ENCODE measurements at regions not wholly inside any gene's neighbourhood (a gene's known extent, or its start where the extent isn't known, plus 50 kb on each side); places are given as distances from the start of the nearest gene placed in this dataset.

- TF ChIP-seq POLR2AphosphoS5 (IDR thresholded peaks at IDR 0.05; ENCODE audit: low read depth, low read length) (no peak), POLR2A (IDR thresholded peaks at IDR 0.05; ENCODE audit: low read depth, low read length) (no peak), TAF1 (IDR thresholded peaks at IDR 0.05; ENCODE audit: low read depth, low read length) (no peak), SPI1 (IDR thresholded peaks at IDR 0.05; ENCODE audit: low read depth, low read length) (no peak), PAX5 (IDR thresholded peaks at IDR 0.05; ENCODE audit: insufficient read depth, low read length, severe bottlenecking) (no peak), POU2F2 (IDR thresholded peaks at IDR 0.05; ENCODE audit: low read depth, low read length) (no peak)
Measured at GRCh38 chr5:130237721-130238120, 333.5 kb downstream of the CHSY3 start.
